Epidermal melanocyte (primary cell): ENCODE measurements at regions not wholly inside any gene's neighbourhood (a gene's known extent, or its start where the extent isn't known, plus 50 kb on each side); places are given as distances from the start of the nearest gene placed in this dataset.

Experiments
- DNase-seq: peaks from one replicate; pipeline ENCODE4 v3.0.0; 2011; ENCODE audit warnings: low spot score; ENCODE audit not compliant: insufficient read length

DNA sequence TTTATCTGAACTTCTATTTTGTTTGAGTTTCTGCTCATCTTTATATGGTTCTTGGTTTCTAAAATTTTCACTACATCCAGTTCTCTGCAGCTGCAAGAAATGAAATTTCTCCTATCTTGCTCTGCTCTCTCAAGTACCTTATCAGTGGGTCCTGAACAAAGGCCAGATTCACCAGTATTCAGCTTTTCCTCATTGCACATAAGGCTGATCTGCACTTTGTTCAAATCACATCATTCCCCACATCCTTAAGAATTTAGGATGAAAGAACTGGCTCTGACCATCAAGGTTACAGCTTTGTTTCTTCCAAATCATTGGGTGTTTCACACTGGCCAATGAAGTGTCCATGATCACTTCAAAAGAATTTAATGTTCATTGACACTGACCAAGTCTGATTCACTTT lies 211.4 kb downstream of the GRIN2B start:
- no peak for DNase-seq

DNA sequence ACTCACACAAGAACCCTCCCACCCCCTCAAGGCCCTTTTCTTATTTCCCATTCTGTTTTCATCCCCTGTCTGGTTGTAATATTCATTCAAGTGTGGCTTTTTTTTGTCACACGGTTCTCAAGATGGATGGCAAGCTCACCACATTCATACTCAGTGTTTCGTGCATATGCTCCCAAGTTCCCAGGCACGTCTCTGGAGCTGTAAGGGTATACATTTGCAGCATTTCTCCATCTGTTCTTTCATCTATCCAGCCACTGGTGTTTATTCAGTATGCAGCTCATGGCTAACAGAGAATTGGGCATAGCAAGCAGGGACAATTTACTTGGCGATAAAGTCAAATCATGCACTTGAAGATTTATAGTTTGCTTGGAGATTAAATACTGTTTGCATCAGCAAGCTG lies 212.1 kb downstream of the GRIN2B start:
- DNase-seq: no peak

DNA sequence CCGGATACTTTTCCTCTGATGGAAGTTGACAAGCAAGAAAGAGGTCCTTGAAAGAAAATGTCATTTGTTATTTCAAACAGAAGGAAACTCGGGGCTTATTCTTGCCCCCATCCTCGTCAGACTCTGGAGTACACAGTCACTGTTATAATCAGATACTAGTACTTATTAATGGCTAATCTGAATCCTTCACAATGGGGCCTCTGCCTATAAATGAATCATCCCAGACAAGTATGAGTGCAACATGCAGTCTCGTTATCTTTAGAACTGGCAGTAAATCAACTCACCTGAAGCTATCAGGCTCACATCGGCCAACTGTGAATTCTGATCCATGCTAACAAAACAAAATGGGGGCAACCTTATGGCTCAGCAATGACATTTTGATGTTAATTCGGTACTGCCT lies 216.7 kb downstream of the GRIN2B start:
- DNase-seq: no peak

DNA sequence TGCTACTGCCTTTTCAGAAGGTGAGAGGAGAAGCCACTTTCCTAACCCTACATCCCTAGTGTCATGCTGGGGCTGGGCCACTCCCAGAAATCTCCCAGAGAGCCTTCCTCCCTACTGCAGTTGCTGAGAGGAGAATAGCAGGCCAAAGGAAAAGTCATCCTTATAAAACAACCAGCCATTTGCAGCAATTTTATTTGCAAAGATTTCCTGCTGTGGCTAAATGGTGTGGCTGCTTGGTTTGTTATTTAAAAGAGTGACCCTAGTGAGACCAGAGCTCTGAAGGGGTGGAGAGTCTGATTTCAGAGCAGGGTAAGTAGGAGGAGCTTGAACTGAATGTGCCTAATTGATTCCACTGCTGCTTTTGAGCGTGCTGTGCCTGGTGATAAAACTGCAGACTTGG lies 232.0 kb downstream of the GRIN2B start:
- no peak for DNase-seq

GRCh38 chr12:13745111-13745860 lies 236.1 kb downstream of the GRIN2B start:
- DNase-seq: no peak

GRCh38 chr12:13744561-13744960 lies 236.8 kb downstream of the GRIN2B start:
- DNase-seq: no peak

DNA sequence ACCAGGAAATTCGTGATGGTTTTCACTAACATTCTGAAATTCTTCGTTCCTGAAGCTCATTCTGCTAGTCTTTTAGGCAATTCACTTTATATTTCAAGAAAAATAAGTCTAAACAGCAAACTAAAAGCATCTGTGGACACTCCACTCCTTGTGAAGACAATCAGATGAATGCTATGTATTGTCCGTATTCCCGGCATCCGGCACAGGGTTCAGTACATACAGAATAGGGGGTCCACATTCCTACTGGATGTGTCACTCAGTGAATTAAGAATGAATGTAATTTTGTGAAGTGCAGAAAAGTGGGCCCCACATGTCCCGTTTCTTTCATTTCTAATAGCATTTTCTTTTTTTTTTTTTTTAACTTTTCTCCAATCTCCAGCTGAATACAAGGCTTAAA lies 241.3 kb downstream of the GRIN2B start:
- no peak for DNase-seq

DNA sequence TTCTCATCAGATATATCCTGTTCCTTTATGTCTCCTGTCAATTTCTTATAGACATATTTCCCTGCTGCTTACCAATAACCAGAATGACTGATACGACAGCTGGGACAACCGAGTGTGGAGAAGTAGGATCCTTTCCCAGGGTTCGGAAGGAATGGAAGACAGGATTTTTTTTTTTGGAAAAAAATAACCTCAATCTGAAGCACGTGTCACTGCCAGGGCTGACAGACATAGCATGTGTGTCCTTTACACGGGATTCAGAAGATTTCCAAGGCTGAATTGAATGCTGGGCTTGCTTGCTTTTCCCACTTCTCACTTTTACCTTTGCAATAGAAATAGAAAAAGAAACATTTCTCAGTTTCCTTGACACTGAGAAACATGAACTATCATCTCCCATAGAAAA lies 245.7 kb downstream of the GRIN2B start:
- no peak for DNase-seq

- DNase-seq: no peak
These were observed 246.7 kb downstream of the GRIN2B start for GRCh38 chr12:13734584-13735152.

DNA sequence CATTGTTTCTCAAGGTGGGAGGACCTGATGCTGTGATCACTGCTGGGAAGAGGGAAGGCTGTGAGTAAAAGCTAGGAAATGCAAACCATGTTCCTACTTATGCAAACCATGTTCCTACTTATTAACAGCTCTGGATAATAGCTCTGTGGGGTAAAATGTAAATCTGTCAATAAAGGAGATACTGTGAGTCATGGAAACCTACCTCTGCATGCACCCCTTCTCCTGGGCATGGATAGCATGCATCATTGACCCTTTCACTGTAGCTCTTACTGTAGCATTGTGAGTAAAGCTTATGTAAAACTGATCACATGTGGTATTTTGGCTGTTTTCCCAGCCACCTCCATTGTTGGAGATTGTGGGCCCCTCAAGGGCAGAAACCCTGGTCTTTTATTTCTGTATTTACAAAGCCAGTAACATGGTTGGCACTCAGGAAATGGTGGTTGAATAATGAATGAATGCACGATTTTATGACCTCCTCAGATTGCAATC lies 253.7 kb downstream of the GRIN2B start:
- DNase-seq: no peak

DNA sequence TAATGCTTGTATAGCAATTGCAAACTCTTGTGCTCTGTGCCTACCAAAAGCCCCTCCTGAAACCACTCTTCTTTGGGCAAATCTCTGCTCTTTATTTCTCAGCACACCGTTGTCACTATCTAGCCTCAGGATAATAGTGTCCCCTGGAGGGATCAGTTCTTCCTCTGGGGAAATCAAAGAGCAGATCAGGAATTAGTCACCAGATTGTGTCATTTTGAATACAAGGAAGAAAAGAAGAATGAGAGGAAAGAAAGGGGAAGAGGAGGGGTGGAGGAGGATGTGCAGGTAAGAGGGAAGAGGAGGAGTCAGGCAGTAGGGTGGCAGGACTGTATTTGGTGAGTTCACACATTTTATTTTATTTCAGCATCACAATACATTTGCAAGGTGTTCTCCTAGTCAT lies 256.4 kb downstream of the GRIN2B start:
- no peak for DNase-seq

DNA sequence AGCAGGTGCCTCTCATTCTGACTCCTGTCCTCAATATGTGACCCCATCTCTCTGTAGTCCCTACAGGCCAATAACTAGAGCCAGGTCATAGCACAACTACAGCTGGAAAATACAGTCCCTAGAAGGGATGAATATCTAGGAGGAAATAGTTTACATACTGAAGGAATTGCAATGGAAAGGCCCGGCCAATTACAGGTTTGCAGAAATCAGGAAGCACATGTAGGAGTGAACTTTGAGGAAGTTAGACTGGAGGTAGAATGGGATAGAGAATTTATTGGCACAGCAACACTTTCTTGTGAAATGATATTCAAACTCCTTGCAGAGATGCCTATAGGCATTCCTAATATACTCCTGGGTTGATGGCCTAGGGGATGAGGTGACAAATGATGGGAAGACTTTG lies 257.3 kb downstream of the GRIN2B start:
- no peak for DNase-seq

DNA sequence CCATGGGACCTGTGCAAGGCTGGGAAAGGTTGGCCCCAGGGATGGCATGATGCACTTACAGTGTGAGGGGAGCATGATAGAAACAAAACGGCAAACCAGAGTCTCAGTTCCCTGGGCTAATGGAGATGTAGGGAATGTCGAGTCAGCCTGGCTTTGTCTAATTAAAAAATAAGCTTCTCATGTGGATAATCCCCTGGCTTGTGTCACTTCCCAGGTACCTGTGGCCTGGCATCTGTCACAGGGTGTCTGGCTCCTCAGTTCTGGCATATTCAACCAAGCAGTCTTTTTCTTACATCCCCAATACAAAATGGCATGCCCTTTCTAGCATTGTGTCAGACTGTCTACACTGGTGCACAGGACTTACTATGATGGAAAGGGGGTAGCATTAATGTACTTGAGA lies 261.4 kb downstream of the GRIN2B start:
- no peak for DNase-seq

GRCh38 chr12:13718271-13718670 lies 263.1 kb downstream of the GRIN2B start:
- DNase-seq: no peak

- DNase-seq: no peak
These were observed 265.3 kb downstream of the GRIN2B start for GRCh38 chr12:13716119-13716518.

GRCh38 chr12:13713556-13714410 lies 267.6 kb downstream of the GRIN2B start:
- DNase-seq: no peak

GRCh38 chr12:13707829-13708228 lies 273.6 kb downstream of the GRIN2B start:
- DNase-seq: no peak

GRCh38 chr12:13702381-13702780 lies 279.0 kb downstream of the GRIN2B start:
- no peak for DNase-seq

GRCh38 chr12:13701502-13701901 lies 279.9 kb downstream of the GRIN2B start:
- no peak for DNase-seq

DNA sequence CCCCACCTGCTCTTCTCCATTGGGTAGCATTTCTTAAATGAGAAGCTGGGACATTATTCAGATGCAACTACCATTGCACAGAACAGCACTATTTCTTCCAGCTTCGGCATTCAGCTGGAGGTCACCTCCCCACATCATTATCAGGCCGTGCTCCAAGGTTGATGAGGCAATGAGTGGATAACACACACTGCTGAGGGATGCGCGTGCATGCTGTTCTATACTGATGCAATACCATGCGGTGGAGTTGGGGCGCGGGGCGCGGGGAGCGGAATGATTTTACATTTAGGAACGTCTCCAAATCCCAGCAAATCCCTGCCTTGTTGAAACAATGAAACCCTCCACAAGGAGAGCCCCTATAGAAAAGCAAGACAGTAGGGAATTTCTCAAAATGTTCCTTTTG lies 283.4 kb downstream of the GRIN2B start:
- no peak for DNase-seq

GRCh38 chr12:13695781-13696180 lies 285.6 kb downstream of the GRIN2B start:
- no peak for DNase-seq

DNA sequence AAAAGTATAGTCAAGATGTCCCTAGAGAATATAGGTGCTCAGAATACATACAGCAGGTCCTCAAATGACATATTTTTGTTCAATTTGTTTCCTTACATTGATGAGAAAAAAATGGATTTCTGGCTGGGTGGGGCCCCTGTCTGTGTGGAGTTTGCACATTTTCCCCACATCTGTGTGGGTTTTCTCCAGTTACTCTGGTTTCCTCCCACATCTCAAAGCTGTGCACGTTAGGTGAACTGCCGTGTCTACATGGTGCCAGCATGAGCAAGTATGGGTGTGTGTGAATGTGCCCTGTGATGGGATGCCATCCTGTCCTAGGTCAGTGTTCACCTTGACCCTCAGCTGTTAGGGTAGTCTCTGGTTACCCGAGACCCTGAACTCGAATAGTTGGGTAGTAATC lies 289.1 kb downstream of the GRIN2B start:
- DNase-seq: no peak
